Activated CD4-positive, alpha-beta T cell treated with anti-CD3 and anti-CD28 coated beads, Interleukin-2, amount 50 U/mL, for 24 hours (primary cell): ENCODE measurements at regions not wholly inside any gene's neighbourhood (a gene's known extent, or its start where the extent isn't known, plus 50 kb on each side); places are given as distances from the start of the nearest gene placed in this dataset.
"Not testable (repeated sequence)": the region's sequence is repeated elsewhere in the genome, so short reads cannot be mapped to it uniquely, and the experiment has no call there.

Source experiments
- DNase-seq, 2 donors: peaks; one replicate each; pipeline ENCODE4 v3.0.0-alpha.2; 2020; ENCODE audit warnings: low read depth in 1 of 2, low spot score in 1 of 2

- DNase-seq, result no peak
Measured at GRCh38 chr5:167936944-167937634, 354.4 kb upstream of the WWC1 start.

- no peak for DNase-seq
Measured at GRCh38 chr5:167937635-167937998, 353.8 kb upstream of the WWC1 start.

GRCh38 chr5:167939686-167940085 is 351.8 kb upstream of the WWC1 start:
- no peak for DNase-seq

GRCh38 chr5:167940911-167941310 is 350.5 kb upstream of the WWC1 start:
- DNase-seq, result no peak

GRCh38 chr5:167941556-167941955 is 349.9 kb upstream of the WWC1 start:
- not testable (repeated sequence) for DNase-seq

- DNase-seq, result no peak
Measured at GRCh38 chr5:167943343-167943742, 348.1 kb upstream of the WWC1 start.

GRCh38 chr5:167944121-167944852 is 347.2 kb upstream of the WWC1 start:
- no peak for DNase-seq

- DNase-seq, result no peak
Measured at GRCh38 chr5:167945542-167946384, 345.7 kb upstream of the WWC1 start.

GRCh38 chr5:167947306-167947705 is 344.1 kb upstream of the WWC1 start:
- no peak for DNase-seq

- no peak for DNase-seq
Measured at GRCh38 chr5:167948251-167948650, 343.2 kb upstream of the WWC1 start.

- DNase-seq, result no peak
Measured at GRCh38 chr5:167949435-167949834, 342.0 kb upstream of the WWC1 start.

- DNase-seq, result no peak
Measured at GRCh38 chr5:167950126-167950721, 341.2 kb upstream of the WWC1 start.

GRCh38 chr5:167951116-167951515 is 340.3 kb upstream of the WWC1 start:
- no peak for DNase-seq

- DNase-seq, result no peak
Measured at GRCh38 chr5:167952278-167952995, 339.0 kb upstream of the WWC1 start.

GRCh38 chr5:167953151-167953798 is 338.2 kb upstream of the WWC1 start:
- DNase-seq, result no peak

GRCh38 chr5:167961731-167962130 is 329.7 kb upstream of the WWC1 start:
- DNase-seq, result no peak

- DNase-seq, result no peak
Measured at GRCh38 chr5:167964529-167964928, 326.9 kb upstream of the WWC1 start.

- DNase-seq, result no peak
Measured at GRCh38 chr5:167965710-167966109, 325.7 kb upstream of the WWC1 start.

GRCh38 chr5:167966979-167967378 is 324.5 kb upstream of the WWC1 start:
- no peak for DNase-seq

- no peak for DNase-seq
Measured at GRCh38 chr5:167967494-167968177, 323.8 kb upstream of the WWC1 start.
